K562 (cell line): ENCODE measurements at regions not wholly inside any gene's neighbourhood (a gene's known extent, or its start where the extent isn't known, plus 50 kb on each side); places are given as distances from the start of the nearest gene placed in this dataset.

ENCODE experiments used
- ATAC-seq: fragments of 200-7000 bp; cut with Tn5 transposase; 3 replicates; pipeline ENCODE4 v1.9.1; 2020; ENCODE audit warnings: moderate library complexity
- BruUV-seq: library from RNA; stranded (reverse); fragments of 400-500 nt; replicated peaks from 2 replicates; lab custom pipeline; 2021; lab: Mats Ljungman, UMichigan
- CTCF ChIA-PET: fragments of 300-600 bp; formaldehyde crosslinking; extraction: SDS; loops from one replicate; lab custom pipeline; 2021; ENCODE audit warnings: low intra/inter-chr PET ratio; lab: Yijun Ruan, JAX
- POLR2A ChIA-PET: fragments of 300-600, 350-650 bp; sonication (Branson Sonifier 250); formaldehyde crosslinking; extraction: SDS; loops from one replicate; lab custom pipeline; 2021; ENCODE audit warnings: antibody characterized with exemption, inconsistent platforms; lab: Yijun Ruan, JAX
- DNase-seq, 4 experiments: peaks; one replicate each; pipeline versions ENCODE4 v3.0.0 to v3.0.0-alpha.2; 2011 to 2018; ENCODE audit warnings: low spot score in 3 of 4, mixed read lengths in 3 of 4; ENCODE audit errors: extremely low read depth in 1 of 4
- FAIRE-seq: peaks from 2 replicates; lab custom pipeline; 2011; peaks lifted over from hg19 to GRCh38; lab: Jason Lieb, UNC
- H2AFZ ChIP-seq: 2 replicates; pipeline ENCODE4 v1.6.0; 2011; ENCODE audit warnings: low read depth, low read length, control low read depth, inconsistent platforms
- H3K27ac ChIP-seq: fragments of 200-600 bp; 3 replicates; pipeline ENCODE4 v1.8.0; 2011; ENCODE audit warnings: low read depth, mild to moderate bottlenecking, control low read depth, inconsistent platforms, low read length, moderate library complexity, mixed read lengths; ENCODE audit errors: extremely low read depth
- H3K27me3 ChIP-seq, 2 experiments: fragments of 300-600 bp in 1 of 2; 2 replicates in 1 of 2; 3 replicates in 1 of 2; pipeline versions ENCODE4 v1.6.0 to v1.8.0; 2011; ENCODE audit warnings: inconsistent platforms in 2 of 2, low read length in 2 of 2, mild to moderate bottlenecking in 1 of 2, mixed read lengths in 1 of 2, moderate library complexity in 1 of 2; ENCODE audit not compliant: control insufficient read depth in 2 of 2, insufficient read depth in 2 of 2
- H3K36me3 ChIP-seq: fragments of 300-600 bp; 3 replicates; pipeline ENCODE4 v1.8.0; 2011; ENCODE audit warnings: mild to moderate bottlenecking, low read length, inconsistent platforms; ENCODE audit not compliant: control insufficient read depth, insufficient read depth
- H3K4me1 ChIP-seq, 2 experiments: fragments of 200-600 bp in 1 of 2; replicated peaks in 1 of 2; 2 replicates in 1 of 2; 3 replicates in 1 of 2; pipeline versions ENCODE4 v1.5.1 to v1.8.0; 2011; ENCODE audit warnings: inconsistent platforms in 2 of 2, low read length in 2 of 2, mild to moderate bottlenecking in 1 of 2, mixed read lengths in 1 of 2, moderate library complexity in 1 of 2; ENCODE audit not compliant: control insufficient read depth in 2 of 2, insufficient read depth in 2 of 2
- H3K4me2 ChIP-seq: 2 replicates; pipeline ENCODE4 v1.6.1; 2011; ENCODE audit warnings: low read length, control low read depth, inconsistent platforms, mixed read lengths; ENCODE audit not compliant: insufficient read depth
- H3K4me3 ChIP-seq: fragments of 200-600 bp; sonication (generic), shearing (Covaris generic); 2 replicates; pipeline ENCODE4 v1.5.1; 2016; ENCODE audit warnings: control low read depth, inconsistent platforms
- H3K79me2 ChIP-seq: fragments of 200-600 bp; 3 replicates; pipeline ENCODE4 v1.8.0; 2011; ENCODE audit warnings: low read length, inconsistent platforms; ENCODE audit not compliant: control insufficient read depth, insufficient read depth
- H3K9ac ChIP-seq, 2 experiments: 2 replicates each; pipeline versions ENCODE4 v1.6.0 to v1.6.1; 2011; ENCODE audit warnings: low read depth in 2 of 2, low read length in 2 of 2, control low read depth in 1 of 2, inconsistent platforms in 1 of 2, mild to moderate bottlenecking in 1 of 2, mixed read lengths in 1 of 2; ENCODE audit not compliant: insufficient read depth in 1 of 2
- H3K9me1 ChIP-seq: one replicate; pipeline ENCODE4 v1.6.0; 2011; ENCODE audit warnings: inconsistent platforms, mild to moderate bottlenecking, low read length, moderate library complexity; ENCODE audit not compliant: control insufficient read depth, insufficient read depth
- H3K9me3 ChIP-seq: replicated peaks from 2 replicates; pipeline ENCODE4 v1.5.1; 2011; ENCODE audit warnings: low read depth, low read length, inconsistent platforms; ENCODE audit not compliant: control insufficient read depth, insufficient read depth
- H4K20me1 ChIP-seq: replicated peaks from 2 replicates; pipeline ENCODE4 v1.6.1; 2011; ENCODE audit warnings: low read length, inconsistent platforms, mixed read lengths; ENCODE audit not compliant: control insufficient read depth, insufficient read depth
- BMI1 ChIP-seq: fragments of 150-350 bp; IDR thresholded peaks from 2 replicates; pipeline ENCODE4 v1.6.1; 2014; ENCODE audit warnings: low read length
- CREM ChIP-seq: IDR thresholded peaks from 2 replicates; pipeline ENCODE4 v1.6.1; 2014; ENCODE audit warnings: antibody characterized with exemption, low read depth
- DPF2 ChIP-seq: fragments of 450-650 bp; IDR thresholded peaks from 2 replicates; pipeline ENCODE4 v1.6.1; 2016
- GABPA ChIP-seq: fragments of 200-800 bp; sonication (Bioruptor generic); conservative IDR thresholded peaks from 2 replicates; pipeline ENCODE4 v1.6.1; 2016; ENCODE audit warnings: low read depth, missing genetic modification characterization, missing compliant biosample characterization
- KDM4B ChIP-seq, 2 experiments: fragments of 450-650 bp in 1 of 2; sonication (generic) in 1 of 2; IDR thresholded peaks; 2 replicates each; pipeline ENCODE4 v1.6.1; 2016 to 2017; ENCODE audit warnings: borderline replicate concordance in 2 of 2, antibody characterized with exemption in 1 of 2, low read depth in 1 of 2, mild to moderate bottlenecking in 1 of 2
- ZBTB9 ChIP-seq: fragments of 450-650 bp; formaldehyde crosslinking; IDR thresholded peaks from 2 replicates; pipeline ENCODE4 v1.4.0; 2020; ENCODE audit warnings: mild to moderate bottlenecking, moderate library complexity
- ZFP36 ChIP-seq: fragments of 150-350 bp; IDR thresholded peaks from 2 replicates; pipeline ENCODE4 v1.6.1; 2018; ENCODE audit warnings: low read length, low read depth; ENCODE audit not compliant: partially characterized antibody
- ZNF316 ChIP-seq: fragments of 450-650 bp; IDR thresholded peaks from 2 replicates; pipeline ENCODE4 v1.6.1; 2016
- ZNF76 ChIP-seq: fragments of 250-450 bp; sonication (Bioruptor Pico); IDR thresholded peaks from 2 replicates; pipeline ENCODE4 v1.4.0; 2020; ENCODE audit warnings: mild to moderate bottlenecking, moderate library complexity, borderline replicate concordance
- ZNF785 ChIP-seq: fragments of 250-450 bp; sonication (Bioruptor Pico); IDR thresholded peaks from 2 replicates; pipeline ENCODE4 v1.4.0; 2020; ENCODE audit warnings: mild to moderate bottlenecking
- WGBS: fragments of 100-300 bp; shearing (Covaris generic); methylation state at CpG from one replicate; pipeline ENCODE4 v1.1.6; 2016; ENCODE audit warnings: low coverage, mixed read lengths; ENCODE audit not compliant: insufficient coverage; ENCODE audit errors: missing lambda C conversion rate; 5-methylcytosine and 5-hydroxymethylcytosine counted together
- in situ Hi-C: fragments of 300-500 bp; cut with MboI; formaldehyde crosslinking; loops from 4 replicates; pipeline ENCODE4 v1.15.0; 2018; ENCODE audit warnings: inconsistent platforms, mixed read lengths
- intact Hi-C: fragments of 100-400 bp; cut with micrococcal nuclease; formaldehyde crosslinking; loops from 2 replicates; pipeline ENCODE4 v1.14.2; 2022
- TF ChIP-seq, protein P1 (sequence below), 2 experiments: IDR thresholded peaks; 2 replicates each; pipeline ENCODE4 v1.6.1; 2011; ENCODE audit warnings: borderline replicate concordance in 1 of 2, control low read depth in 1 of 2, low read depth in 1 of 2, low read length in 1 of 2, mild to moderate bottlenecking in 1 of 2, mixed read lengths in 1 of 2, moderate library complexity in 1 of 2; ENCODE audit not compliant: insufficient read depth in 1 of 2, insufficient read length in 1 of 2, poor library complexity in 1 of 2, severe bottlenecking in 1 of 2; ENCODE audit errors: extremely low read depth in 1 of 2

- in situ Hi-C loops (no loop called here), intact Hi-C loops (no loop called here)
- Histone ChIP-seq H4K20me1 (no peaks in the 10 kb centered on the region), H3K4me2 (no peak overlapping the region), H3K4me1 (no peaks in the 10 kb centered on the region), H3K9me1 (no peaks in the 10 kb centered on the region), H3K36me3 (no peaks in the 10 kb centered on the region), H3K27me3 (no peaks in the 10 kb centered on the region), H3K9me3 (no peaks in the 10 kb centered on the region), H3K79me2 (no peaks in the 10 kb centered on the region), H3K27ac (no peak overlapping the region), H3K4me3 (no peak overlapping the region), H3K9ac (no peak overlapping the region), H2AFZ (no peak overlapping the region)
- ATAC-seq: no peak
- no TSS peak for BruUV-seq
- POLR2A ChIA-PET: no interaction called here
- no peak for TF ChIP-seq CREM
- no peak for DNase-seq
- no peak for FAIRE-seq
- CTCF ChIA-PET: no interaction called here
These were observed 701.6 kb downstream of the KCNA4 start for GRCh38 chr11:29315275-29315674.

DNA sequence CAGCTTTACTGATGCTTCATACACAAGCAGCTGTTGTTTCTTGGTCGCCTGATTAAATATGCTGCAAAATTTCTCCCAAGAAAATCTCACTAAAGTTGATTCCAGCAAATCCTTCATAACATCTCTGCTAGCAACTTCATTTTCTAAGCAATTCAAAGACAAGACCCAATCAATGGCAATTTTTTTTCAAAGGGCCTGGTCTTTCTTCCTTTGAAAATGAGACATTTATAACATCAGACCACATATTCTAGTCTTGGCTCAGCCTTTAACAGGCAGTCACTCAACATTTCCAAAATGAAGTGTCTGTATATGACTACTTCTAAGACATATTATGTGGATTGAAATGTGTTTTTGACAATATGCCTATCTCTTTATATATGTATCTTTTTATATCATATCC, 702.6 kb downstream of the KCNA4 start:
- Histone ChIP-seq H3K36me3 (no peaks in the 10 kb centered on the region), H3K4me3 (no peak overlapping the region), H4K20me1 (no peaks in the 10 kb centered on the region), H3K9me1 (no peaks in the 10 kb centered on the region), H3K79me2 (no peaks in the 10 kb centered on the region), H3K9ac (no peak overlapping the region)
- DNase-seq: no peak
- ATAC-seq: no peak
- in situ Hi-C loops: no loop called here
- 0% methylated on average over 1 of the region's 1 CpG for WGBS
- no peak for TF ChIP-seq BMI1
- no peak for TF ChIP-seq GABPA (tag)
- no peak for TF ChIP-seq ZNF76 (CRISPR knock-in tag)
- no peak for TF ChIP-seq ZFP36
- TF ChIP-seq ZNF785 (CRISPR knock-in tag): no peak
- TF ChIP-seq ZBTB9 (CRISPR knock-in tag): no peak
- no peak for TF ChIP-seq KDM4B (IDR thresholded peaks at IDR 0.05; ENCODE audit: borderline replicate concordance in 2 of 2, low read depth in 1 of 2)
- TF ChIP-seq ZNF316: no peak
- TF ChIP-seq DPF2: no peak
- TF ChIP-seq, protein P1, sequence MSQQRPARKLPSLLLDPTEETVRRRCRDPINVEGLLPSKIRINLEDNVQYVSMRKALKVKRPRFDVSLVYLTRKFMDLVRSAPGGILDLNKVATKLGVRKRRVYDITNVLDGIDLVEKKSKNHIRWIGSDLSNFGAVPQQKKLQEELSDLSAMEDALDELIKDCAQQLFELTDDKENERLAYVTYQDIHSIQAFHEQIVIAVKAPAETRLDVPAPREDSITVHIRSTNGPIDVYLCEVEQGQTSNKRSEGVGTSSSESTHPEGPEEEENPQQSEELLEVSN (IDR thresholded peaks at IDR 0.05; ENCODE audit: borderline replicate concordance in 1 of 2, extremely low read depth in 1 of 2, insufficient read depth in 1 of 2, insufficient read length in 1 of 2, low read depth in 1 of 2, low read length in 1 of 2, poor library complexity in 1 of 2, severe bottlenecking in 1 of 2): no peak
- TF ChIP-seq, all 486 proteins: peak for 0
- intact Hi-C loops: no loop called here
- Histone ChIP-seq H3K27me3 (no peaks in the 10 kb centered on the region), H3K4me1 (no peaks in the 10 kb centered on the region), H3K27ac (no peak overlapping the region), H3K9me3 (no peaks in the 10 kb centered on the region), H3K4me2 (no peak overlapping the region), H2AFZ (no peak overlapping the region)
- no TSS peak for BruUV-seq
- CTCF ChIA-PET: no interaction called here
- POLR2A ChIA-PET: no interaction called here
- no peak for FAIRE-seq
